Activated naive CD8-positive, alpha-beta T cell treated with anti-CD3 and anti-CD28 coated beads for 36 hours (primary cell): ENCODE measurements at regions not wholly inside any gene's neighbourhood (a gene's known extent, or its start where the extent isn't known, plus 50 kb on each side); places are given as distances from the start of the nearest gene placed in this dataset.

Experiments used
- DNase-seq: peaks from one replicate; pipeline ENCODE4 v3.0.0; 2021
- H3K27ac Mint-ChIP-seq: one replicate; pipeline ENCODE4 v1.8.0; 2022; ENCODE audit warnings: mild to moderate bottlenecking, moderate library complexity, mixed read lengths
- H3K27me3 Mint-ChIP-seq: one replicate; pipeline ENCODE4 v1.8.0; 2022; ENCODE audit warnings: mild to moderate bottlenecking, mixed read lengths
- H3K36me3 Mint-ChIP-seq: one replicate; pipeline ENCODE4 v1.8.0; 2021; ENCODE audit warnings: mild to moderate bottlenecking, mixed read lengths
- H3K4me1 Mint-ChIP-seq: one replicate; pipeline ENCODE4 v1.8.0; 2021; ENCODE audit warnings: mixed read lengths
- H3K4me3 Mint-ChIP-seq: one replicate; pipeline ENCODE4 v1.8.0; 2022; ENCODE audit warnings: mild to moderate bottlenecking, moderate library complexity, mixed read lengths
- H3K9me3 Mint-ChIP-seq: one replicate; pipeline ENCODE4 v1.8.0; 2022; ENCODE audit warnings: mixed read lengths

GRCh38 chr5:6202149-6202967, 176.0 kb downstream of the MED10 start:
- DNase-seq, result no peak
- no peaks in the 10 kb centered on the region for H3K36me3 Mint-ChIP-seq
- H3K9me3 Mint-ChIP-seq, result peaks cover 2% of the 10 kb centered on the region
- H3K4me1 Mint-ChIP-seq, result no peaks in the 10 kb centered on the region
- no peak overlapping the region for H3K4me3 Mint-ChIP-seq
- H3K27me3 Mint-ChIP-seq, result no peaks in the 10 kb centered on the region
- H3K27ac Mint-ChIP-seq, result no peak overlapping the region

GRCh38 chr5:6201631-6202030, 176.7 kb downstream of the MED10 start:
- Mint-ChIP-seq H3K4me1 (no peaks in the 10 kb centered on the region), H3K4me3 (no peak overlapping the region), H3K27ac (no peak overlapping the region), H3K27me3 (no peaks in the 10 kb centered on the region), H3K9me3 (peaks cover 2% of the 10 kb centered on the region), H3K36me3 (no peaks in the 10 kb centered on the region)
- no peak for DNase-seq

GRCh38 chr5:6198531-6198930, 179.8 kb downstream of the MED10 start:
- no peaks in the 10 kb centered on the region for H3K4me1 Mint-ChIP-seq
- H3K27me3 Mint-ChIP-seq, result no peaks in the 10 kb centered on the region
- H3K9me3 Mint-ChIP-seq, result peaks cover 2% of the 10 kb centered on the region
- H3K27ac Mint-ChIP-seq, result no peak overlapping the region
- DNase-seq, result no peak
- no peak overlapping the region for H3K4me3 Mint-ChIP-seq
- no peaks in the 10 kb centered on the region for H3K36me3 Mint-ChIP-seq

GRCh38 chr5:6197427-6197826, 180.9 kb downstream of the MED10 start:
- no peak for DNase-seq
- no peaks in the 10 kb centered on the region for H3K4me1 Mint-ChIP-seq
- H3K4me3 Mint-ChIP-seq, result no peak overlapping the region
- no peaks in the 10 kb centered on the region for H3K27me3 Mint-ChIP-seq
- no peak overlapping the region for H3K27ac Mint-ChIP-seq
- H3K36me3 Mint-ChIP-seq, result no peaks in the 10 kb centered on the region
- H3K9me3 Mint-ChIP-seq, result peaks cover 2% of the 10 kb centered on the region

GRCh38 chr5:6195711-6196358, 182.5 kb downstream of the MED10 start:
- Mint-ChIP-seq H3K27me3 (no peaks in the 10 kb centered on the region), H3K4me3 (no peak overlapping the region), H3K27ac (no peak overlapping the region), H3K36me3 (no peaks in the 10 kb centered on the region), H3K4me1 (no peaks in the 10 kb centered on the region), H3K9me3 (peaks cover 2% of the 10 kb centered on the region)
- no peak for DNase-seq

DNA sequence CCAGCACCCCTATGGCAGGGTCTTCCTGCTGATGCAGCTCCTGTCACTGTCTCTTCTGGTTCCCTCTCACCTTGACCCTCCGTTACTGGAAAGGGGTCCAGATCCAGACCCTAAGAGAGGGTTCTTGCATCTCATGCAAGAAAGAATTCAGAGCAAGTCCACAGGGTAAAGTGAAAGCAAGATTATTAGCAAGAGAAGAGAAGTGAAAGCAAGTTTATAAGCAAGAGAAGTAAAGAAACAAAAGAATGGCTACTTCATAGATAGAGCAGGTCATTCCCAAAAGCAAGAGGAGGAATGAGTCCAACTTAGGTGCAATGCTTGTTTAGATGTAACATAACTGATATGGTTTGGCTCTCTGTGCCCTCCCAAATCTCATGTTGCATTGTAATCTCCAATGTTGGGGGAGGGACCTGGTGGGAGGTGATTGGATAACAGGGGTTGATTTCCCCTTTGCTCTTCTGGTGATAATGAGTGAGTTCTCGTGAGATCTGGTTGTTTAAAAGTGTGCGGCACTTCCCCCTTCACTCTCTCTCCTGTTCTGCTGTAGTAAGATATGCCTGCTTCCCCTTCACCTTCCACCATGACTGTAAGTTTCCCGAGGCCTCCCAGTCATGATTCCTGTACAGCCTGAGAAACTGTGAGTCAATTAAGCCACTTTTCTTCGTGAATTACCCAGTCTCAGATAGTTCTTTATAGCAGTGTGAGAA, 183.3 kb downstream of the MED10 start:
- Mint-ChIP-seq H3K9me3 (no peaks in the 10 kb centered on the region), H3K4me1 (no peaks in the 10 kb centered on the region), H3K27me3 (peaks cover 4% of the 10 kb centered on the region), H3K36me3 (no peaks in the 10 kb centered on the region), H3K4me3 (no peak overlapping the region), H3K27ac (no peak overlapping the region)
- DNase-seq, result no peak

- Mint-ChIP-seq H3K9me3 (no peaks in the 10 kb centered on the region), H3K27ac (no peak overlapping the region), H3K4me1 (no peaks in the 10 kb centered on the region), H3K27me3 (peaks cover 4% of the 10 kb centered on the region), H3K36me3 (no peaks in the 10 kb centered on the region), H3K4me3 (no peak overlapping the region)
- no peak for DNase-seq
Measured at GRCh38 chr5:6194261-6194875, 184.0 kb downstream of the MED10 start.

GRCh38 chr5:6193310-6193709, 185.0 kb downstream of the MED10 start:
- H3K9me3 Mint-ChIP-seq, result no peaks in the 10 kb centered on the region
- H3K36me3 Mint-ChIP-seq, result no peaks in the 10 kb centered on the region
- no peak for DNase-seq
- H3K27me3 Mint-ChIP-seq, result peaks cover 4% of the 10 kb centered on the region
- no peak overlapping the region for H3K4me3 Mint-ChIP-seq
- H3K4me1 Mint-ChIP-seq, result no peaks in the 10 kb centered on the region
- H3K27ac Mint-ChIP-seq, result no peak overlapping the region

- Mint-ChIP-seq H3K36me3 (no peaks in the 10 kb centered on the region), H3K27ac (no peak overlapping the region), H3K4me3 (no peak overlapping the region)
Measured at GRCh38 chr5:6190838-6191237, 187.5 kb downstream of the MED10 start.

GRCh38 chr5:6188976-6189375, 189.4 kb downstream of the MED10 start:
- no peak for DNase-seq
- Mint-ChIP-seq H3K36me3 (no peaks in the 10 kb centered on the region), H3K27me3 (peaks cover 8% of the 10 kb centered on the region), H3K27ac (no peak overlapping the region), H3K4me3 (no peak overlapping the region), H3K9me3 (no peaks in the 10 kb centered on the region), H3K4me1 (no peaks in the 10 kb centered on the region)

More at GRCh38 chr5:6190838-6191237, 187.5 kb downstream of the MED10 start:
- Mint-ChIP-seq H3K9me3 (no peaks in the 10 kb centered on the region), H3K4me1 (no peaks in the 10 kb centered on the region), H3K27me3 (peaks cover 4% of the 10 kb centered on the region)
- DNase-seq, result no peak

- Mint-ChIP-seq H3K4me3 (no peak overlapping the region), H3K4me1 (no peaks in the 10 kb centered on the region), H3K27me3 (peaks cover 8% of the 10 kb centered on the region), H3K27ac (no peak overlapping the region), H3K36me3 (no peaks in the 10 kb centered on the region), H3K9me3 (no peaks in the 10 kb centered on the region)
- DNase-seq, result no peak
Measured at GRCh38 chr5:6188344-6188743, 190.0 kb downstream of the MED10 start.

DNA sequence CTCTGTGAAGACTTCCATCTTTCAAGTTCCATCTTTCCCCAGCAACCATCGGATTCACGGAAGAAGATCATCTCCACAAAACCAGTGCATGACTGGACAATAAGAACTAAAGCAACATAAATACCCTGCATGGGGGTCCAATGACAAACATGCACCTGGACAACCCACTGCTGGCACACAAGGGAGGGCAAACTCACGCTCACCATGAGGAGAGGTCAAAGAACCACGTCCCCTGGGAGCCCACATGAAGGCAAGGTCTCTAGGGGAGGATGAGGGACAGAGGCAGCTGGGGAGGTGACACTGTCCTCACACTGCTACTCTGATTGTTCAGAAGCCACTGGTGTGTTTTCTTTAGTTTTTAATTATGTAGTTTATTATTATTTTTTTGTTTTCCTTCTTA, 190.8 kb downstream of the MED10 start:
- Mint-ChIP-seq H3K36me3 (no peaks in the 10 kb centered on the region), H3K9me3 (no peaks in the 10 kb centered on the region), H3K4me1 (no peaks in the 10 kb centered on the region), H3K27me3 (peaks cover 8% of the 10 kb centered on the region), H3K4me3 (no peak overlapping the region), H3K27ac (no peak overlapping the region)
- DNase-seq, result no peak

DNA sequence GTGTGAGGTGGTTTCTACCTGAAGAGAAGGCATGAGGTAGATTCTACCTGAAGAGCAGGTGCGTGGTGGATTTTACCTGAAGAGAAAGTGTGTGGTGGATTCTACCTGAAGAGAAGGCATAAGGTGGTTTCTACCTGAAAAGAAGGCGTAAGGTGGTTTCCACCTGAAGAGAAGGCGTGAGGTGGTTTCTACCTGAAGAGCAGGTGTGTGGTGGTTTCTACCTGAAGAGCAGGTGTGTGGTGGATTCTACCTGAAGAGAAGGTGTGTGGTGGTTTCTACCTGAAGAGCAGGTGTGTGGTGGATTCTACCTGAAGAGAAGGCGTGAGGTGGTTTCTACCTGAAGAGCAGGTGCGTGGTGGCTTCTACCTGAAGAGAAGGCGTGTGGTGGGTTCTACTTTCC, 192.8 kb downstream of the MED10 start:
- Mint-ChIP-seq H3K27me3 (peaks cover 12% of the 10 kb centered on the region), H3K36me3 (peaks cover 4% of the 10 kb centered on the region), H3K27ac (no peak overlapping the region), H3K9me3 (no peaks in the 10 kb centered on the region), H3K4me1 (no peaks in the 10 kb centered on the region), H3K4me3 (no peak overlapping the region)
- DNase-seq, result no peak

DNA sequence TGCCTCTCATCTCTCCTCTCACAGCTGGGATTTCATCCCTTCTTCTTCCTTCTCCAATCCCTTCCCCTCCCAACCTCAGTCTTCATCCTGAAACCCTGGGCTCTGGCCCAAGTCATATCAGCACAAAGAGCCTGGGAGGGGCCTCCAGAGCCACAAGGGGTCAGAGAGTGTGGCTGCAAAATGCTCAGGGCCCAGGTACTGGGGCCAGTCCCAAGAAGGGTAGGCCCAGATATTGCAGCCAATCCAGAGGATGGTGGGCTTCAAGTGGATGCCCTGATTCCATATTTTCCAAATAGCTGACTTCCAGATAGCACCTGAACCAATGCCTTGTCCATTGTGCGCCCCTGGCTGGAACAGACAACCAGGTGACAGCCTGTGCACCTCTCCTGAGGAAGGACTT, 193.9 kb downstream of the MED10 start:
- H3K36me3 Mint-ChIP-seq, result peaks cover 4% of the 10 kb centered on the region
- no peak overlapping the region for H3K4me3 Mint-ChIP-seq
- peaks cover 10% of the 10 kb centered on the region for H3K27me3 Mint-ChIP-seq
- H3K9me3 Mint-ChIP-seq, result no peaks in the 10 kb centered on the region
- DNase-seq, result no peak
- H3K4me1 Mint-ChIP-seq, result no peaks in the 10 kb centered on the region
- no peak overlapping the region for H3K27ac Mint-ChIP-seq
